Gastrocnemius medialis (tissue), 4 donors: ENCODE measurements at regions not wholly inside any gene's neighbourhood (a gene's known extent, or its start where the extent isn't known, plus 50 kb on each side); places are given as distances from the start of the nearest gene placed in this dataset.

Experiments used
- CTCF ChIP-seq, 5 experiments: fragments of 450-650 bp in 3 of 5; fragments of 200-600 bp in 2 of 5; sonication (generic) in 2 of 5; IDR thresholded peaks in 4 of 5; conservative IDR thresholded peaks in 1 of 5; 1 replicate in 4 of 5; 2 replicates in 1 of 5; pipeline ENCODE4 v1.5.1; 2016 to 2019; ENCODE audit warnings: antibody characterized with exemption in 5 of 5, mild to moderate bottlenecking in 3 of 5, moderate library complexity in 3 of 5
- POLR2A ChIP-seq, 2 donors: fragments of 450-650 bp; IDR thresholded peaks; one replicate each; pipeline ENCODE4 v1.6.1; 2017; ENCODE audit warnings: antibody characterized with exemption in 2 of 2, mild to moderate bottlenecking in 2 of 2, moderate library complexity in 2 of 2

DNA sequence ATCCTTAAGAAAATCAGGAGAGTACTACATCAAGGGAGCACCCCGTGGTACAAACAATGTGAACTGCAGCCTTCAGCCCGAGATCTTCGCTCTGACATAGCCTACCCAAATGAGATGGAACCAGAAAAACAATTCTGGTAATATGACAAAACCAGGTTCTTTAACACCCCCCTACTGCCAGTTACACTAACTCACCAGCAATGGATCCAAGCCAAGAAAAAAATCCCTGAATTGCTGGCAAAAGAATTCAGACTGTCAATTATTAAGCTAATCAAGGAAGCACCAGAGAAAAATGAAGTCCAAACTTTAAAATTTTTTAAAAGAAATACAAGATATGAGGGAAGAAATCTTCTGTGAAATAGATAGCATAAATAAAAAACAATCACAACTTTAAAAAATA is 101.7 kb upstream of the KLF8 start:
- no peak for TF ChIP-seq CTCF (IDR thresholded peaks at IDR 0.05 in 4 of 5, conservative IDR thresholded peaks at IDR 0.05 in 1 of 5)
- no peak for TF ChIP-seq POLR2A (IDR thresholded peaks at IDR 0.05)
